PFSK-1 (cell line): ENCODE measurements at regions not wholly inside any gene's neighbourhood (a gene's known extent, or its start where the extent isn't known, plus 50 kb on each side); places are given as distances from the start of the nearest gene placed in this dataset.

Source experiments
- FOXP2 ChIP-seq: optimal IDR thresholded peaks from 2 replicates; pipeline ENCODE3; 2011; ENCODE audit warnings: borderline replicate concordance, control low read depth, inconsistent platforms; ENCODE audit not compliant: insufficient read depth; ENCODE audit errors: extremely low read length, extremely low read depth
- POLR2AphosphoS5 ChIP-seq: IDR thresholded peaks from 2 replicates; pipeline ENCODE4 v1.6.1; 2012; ENCODE audit warnings: low read depth, mild to moderate bottlenecking, control low read depth, low read length, moderate library complexity
- REST ChIP-seq, 2 experiments: IDR thresholded peaks; 2 replicates each; pipeline versions ENCODE4 v1.6.1 to v1.8.0; 2011 to 2012; ENCODE audit warnings: low read depth in 2 of 2, low read length in 2 of 2, control low read depth in 1 of 2, inconsistent platforms in 1 of 2, mild to moderate bottlenecking in 1 of 2, moderate library complexity in 1 of 2; ENCODE audit not compliant: insufficient read depth in 1 of 2
- SIN3A ChIP-seq: IDR thresholded peaks from 2 replicates; pipeline ENCODE4 v1.6.1; 2012; ENCODE audit warnings: mild to moderate bottlenecking, low read length, moderate library complexity, borderline replicate concordance; ENCODE audit not compliant: insufficient read depth
- TAF1 ChIP-seq: IDR thresholded peaks from 2 replicates; pipeline ENCODE4 v1.6.1; 2012; ENCODE audit warnings: low read length, control low read depth, borderline replicate concordance; ENCODE audit not compliant: insufficient read depth

GRCh38 chr7:41404375-41405074 lies 298.4 kb downstream of the INHBA start:
- TF ChIP-seq SIN3A = no peak
- TF ChIP-seq REST (IDR thresholded peaks at IDR 0.05; ENCODE audit: insufficient read depth in 1 of 2, low read depth in 2 of 2, low read length in 2 of 2) = no peak

- TF ChIP-seq SIN3A (no peak), TAF1 (no peak), POLR2AphosphoS5 (no peak), FOXP2 (no peak), REST (IDR thresholded peaks at IDR 0.05; ENCODE audit: insufficient read depth in 1 of 2, low read depth in 2 of 2, low read length in 2 of 2) (no peak)
These were observed 299.6 kb downstream of the INHBA start for GRCh38 chr7:41403291-41403690.

GRCh38 chr7:41401833-41402232 lies 301.1 kb downstream of the INHBA start:
- TF ChIP-seq FOXP2 = no peak
- no peak for TF ChIP-seq TAF1
- TF ChIP-seq REST (IDR thresholded peaks at IDR 0.05; ENCODE audit: insufficient read depth in 1 of 2, low read depth in 2 of 2, low read length in 2 of 2) = no peak
- TF ChIP-seq SIN3A = no peak
- no peak for TF ChIP-seq POLR2AphosphoS5

- TF ChIP-seq FOXP2 (no peak), TAF1 (no peak), POLR2AphosphoS5 (no peak), REST (IDR thresholded peaks at IDR 0.05; ENCODE audit: insufficient read depth in 1 of 2, low read depth in 2 of 2, low read length in 2 of 2) (no peak), SIN3A (no peak)
These were observed 303.7 kb downstream of the INHBA start for GRCh38 chr7:41399171-41399570.

- no peak for TF ChIP-seq REST (IDR thresholded peaks at IDR 0.05; ENCODE audit: insufficient read depth in 1 of 2, low read depth in 2 of 2, low read length in 2 of 2)
- no peak for TF ChIP-seq POLR2AphosphoS5
- no peak for TF ChIP-seq SIN3A
- no peak for TF ChIP-seq FOXP2
- TF ChIP-seq TAF1 = no peak
These were observed 311.1 kb downstream of the INHBA start for GRCh38 chr7:41391818-41392217.
